PC-3 (cell line): ENCODE measurements at regions not wholly inside any gene's neighbourhood (a gene's known extent, or its start where the extent isn't known, plus 50 kb on each side); places are given as distances from the start of the nearest gene placed in this dataset.

ENCODE experiments used
- CTCF ChIP-seq: fragments of 300-600 bp; sonication (generic); conservative IDR thresholded peaks from 2 replicates; pipeline ENCODE4 v1.5.1; 2017; ENCODE audit warnings: antibody characterized with exemption, low read depth, mild to moderate bottlenecking, low read length
- EZH2 ChIP-seq: fragments of 300-600 bp; sonication (generic); IDR thresholded peaks from one replicate; pipeline ENCODE4 v1.6.1; 2017; ENCODE audit warnings: antibody characterized with exemption, mild to moderate bottlenecking, low read length; ENCODE audit not compliant: unreplicated experiment
- EZH2phosphoT487 ChIP-seq: fragments of 300-600 bp; sonication (generic); IDR thresholded peaks from 2 replicates; pipeline ENCODE4 v1.6.1; 2018; ENCODE audit warnings: mild to moderate bottlenecking, antibody characterized with exemption, low read length, borderline replicate concordance

- TF ChIP-seq EZH2phosphoT487 (no peak), CTCF (no peak), EZH2 (no peak)
Measured at GRCh38 chr5:8861764-8862163, 684.1 kb downstream of the SEMA5A start.
